ENCODE measurements at regions not wholly inside any gene's neighbourhood (a gene's known extent, or its start where the extent isn't known, plus 50 kb on each side); places are given as distances from the start of the nearest gene placed in this dataset.

GRCh38 chr3:174340624-174341587, 518.2 kb upstream of the NAALADL2 start:
- DNase-seq (ENCODE audit: low read depth, low spot score) (no peak), ATAC-seq (no peak)
- H3K4me3 ChIP-seq (ENCODE audit: low read depth in 2 of 2, low read length in 2 of 2): no peak overlapping the region
- in situ Hi-C loops (cut with HindIII; ENCODE audit: low pct_unique_long_range_greater_than_20kb, low sequenced_read_pairs) (no loop called here), intact Hi-C loops (cut with micrococcal nuclease; ENCODE audit: unreplicated experiment) (no loop called here)
- no peak for TF ChIP-seq CTCF (IDR thresholded peaks at IDR 0.05)
- no peak for TF ChIP-seq SIN3A (IDR thresholded peaks at IDR 0.05; ENCODE audit: borderline replicate concordance, insufficient read depth, low read depth, low read length)
- no peak for TF ChIP-seq TCF7L2 (IDR thresholded peaks at IDR 0.05; ENCODE audit: low read depth, low read length)
- no peak for TF ChIP-seq REST (IDR thresholded peaks at IDR 0.05; ENCODE audit: insufficient read depth in 1 of 2, low read depth in 2 of 2, low read length in 1 of 2)
- no peaks in the 10 kb centered on the region for H3K36me3 ChIP-seq (ENCODE audit: control insufficient read depth, insufficient read depth, low read length)
- CTCF ChIA-PET: no interaction called here
- no peak overlapping the region for H3K27ac ChIP-seq (ENCODE audit: low read length)
- no peaks in the 10 kb centered on the region for H3K9me3 ChIP-seq (ENCODE audit: control insufficient read depth, insufficient read depth, low read depth, low read length)
- BruUV-seq (replicated peaks): no TSS peak
- no peaks in the 10 kb centered on the region for H3K4me1 ChIP-seq (ENCODE audit: control insufficient read depth, insufficient read depth, low read length)
- no peaks in the 10 kb centered on the region for H3K27me3 ChIP-seq (ENCODE audit: control insufficient read depth, insufficient read depth, low read length)
- POLR2A ChIA-PET: no interaction called here

GRCh38 chr3:174342171-174342570, 517.0 kb upstream of the NAALADL2 start:
- no peaks in the 10 kb centered on the region for H3K9me3 ChIP-seq (ENCODE audit: control insufficient read depth, insufficient read depth, low read depth, low read length)
- ATAC-seq (no peak), DNase-seq (ENCODE audit: low read depth, low spot score) (no peak)
- CTCF ChIA-PET: no interaction called here
- no peaks in the 10 kb centered on the region for H3K36me3 ChIP-seq (ENCODE audit: control insufficient read depth, insufficient read depth, low read length)
- intact Hi-C loops (cut with micrococcal nuclease; ENCODE audit: unreplicated experiment): no loop called here
- no peaks in the 10 kb centered on the region for H3K4me1 ChIP-seq (ENCODE audit: control insufficient read depth, insufficient read depth, low read length)
- H3K4me3 ChIP-seq (ENCODE audit: low read depth in 2 of 2, low read length in 2 of 2): no peak overlapping the region
- no peaks in the 10 kb centered on the region for H3K27me3 ChIP-seq (ENCODE audit: control insufficient read depth, insufficient read depth, low read length)
- POLR2A ChIA-PET: no interaction called here
- in situ Hi-C loops (cut with HindIII; ENCODE audit: low pct_unique_long_range_greater_than_20kb, low sequenced_read_pairs): no loop called here
- TF ChIP-seq TCF7L2 (IDR thresholded peaks at IDR 0.05; ENCODE audit: low read depth, low read length) (no peak), POLR2AphosphoS5 (IDR thresholded peaks at IDR 0.05; ENCODE audit: low read depth, low read length) (no peak), CTCF (IDR thresholded peaks at IDR 0.05) (no peak), SIN3A (IDR thresholded peaks at IDR 0.05; ENCODE audit: borderline replicate concordance, insufficient read depth, low read depth, low read length) (no peak), REST (IDR thresholded peaks at IDR 0.05; ENCODE audit: insufficient read depth in 1 of 2, low read depth in 2 of 2, low read length in 1 of 2) (no peak)
- H3K27ac ChIP-seq (ENCODE audit: low read length): no peak overlapping the region
- no TSS peak for BruUV-seq (replicated peaks)
